HG03378 (cell line): ENCODE measurements at regions not wholly inside any gene's neighbourhood (a gene's known extent, or its start where the extent isn't known, plus 50 kb on each side); places are given as distances from the start of the nearest gene placed in this dataset.

Experiments used
- ATAC-seq: cut with Tn5 transposase; IDR thresholded peaks from one replicate; pipeline ENCODE4 v1.9.1; 2021; ENCODE audit warnings: mild to moderate bottlenecking, moderate library complexity; ENCODE audit not compliant: unreplicated experiment

DNA sequence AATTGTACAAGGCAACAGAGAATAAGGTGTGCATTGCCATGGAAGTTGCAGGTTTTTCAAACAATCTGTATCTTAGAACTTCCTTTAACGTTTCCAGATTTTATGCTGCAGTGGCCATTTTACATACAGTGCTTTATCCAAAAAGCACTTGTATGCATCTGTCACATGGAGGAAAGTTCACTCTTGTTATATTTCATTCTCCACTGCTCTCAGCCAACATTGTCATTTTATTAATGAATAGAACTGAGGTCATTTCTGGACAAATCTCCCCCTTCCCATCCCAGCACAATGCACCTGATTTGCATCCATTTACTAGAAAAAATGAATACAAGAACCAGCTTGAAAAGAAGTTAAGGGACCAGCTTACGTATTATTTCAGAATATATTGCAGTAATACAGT, 342.0 kb downstream of the USP25 start:
- ATAC-seq = no peak

- no peak for ATAC-seq
Measured at GRCh38 chr21:16072221-16072620, 342.4 kb downstream of the USP25 start.

GRCh38 chr21:16072737-16073136, 343.0 kb downstream of the USP25 start:
- no peak for ATAC-seq

DNA sequence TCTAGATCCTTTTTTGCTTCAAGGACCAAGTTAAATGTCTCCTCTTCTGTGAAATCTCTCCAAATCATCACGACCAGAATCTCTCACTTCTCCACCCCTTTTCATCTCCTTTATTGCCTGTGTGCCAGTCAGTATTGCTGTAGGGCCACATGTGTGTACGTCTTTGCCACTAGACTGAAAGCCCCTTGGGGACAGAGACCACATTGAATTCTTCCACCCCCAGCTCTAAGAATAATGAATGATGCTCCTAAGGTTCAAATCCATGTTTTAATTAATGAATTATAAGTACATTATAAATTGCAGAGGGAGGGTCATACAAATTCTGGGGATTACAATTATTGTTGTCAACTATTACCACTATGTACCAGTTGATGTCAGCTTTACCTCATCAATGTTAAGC, 343.8 kb downstream of the USP25 start:
- ATAC-seq = no peak

DNA sequence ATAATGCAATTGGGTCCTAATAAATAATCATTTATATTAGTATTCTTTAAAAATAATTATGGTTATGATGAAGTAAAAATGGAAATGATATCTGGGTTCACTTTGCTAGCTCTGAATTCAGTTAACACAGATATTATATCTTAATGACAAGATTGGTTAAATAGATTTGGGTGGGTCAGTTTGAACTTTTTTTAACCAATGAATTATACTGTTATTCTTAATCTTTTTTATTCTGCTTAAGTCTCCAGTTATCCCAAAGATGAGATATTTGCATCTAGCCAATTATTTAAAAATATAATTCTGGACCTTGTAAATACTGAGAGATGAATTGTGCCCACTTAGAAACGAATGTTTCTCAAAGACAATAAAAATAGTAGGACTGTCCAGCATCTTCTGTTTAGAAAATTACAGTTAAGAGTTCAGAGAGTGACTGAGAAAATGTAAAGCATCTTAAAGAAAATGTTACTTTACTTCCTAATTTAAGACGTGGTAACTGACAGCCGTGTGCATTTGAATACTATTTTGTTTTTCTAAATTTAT, 345.2 kb downstream of the USP25 start:
- ATAC-seq = no peak

DNA sequence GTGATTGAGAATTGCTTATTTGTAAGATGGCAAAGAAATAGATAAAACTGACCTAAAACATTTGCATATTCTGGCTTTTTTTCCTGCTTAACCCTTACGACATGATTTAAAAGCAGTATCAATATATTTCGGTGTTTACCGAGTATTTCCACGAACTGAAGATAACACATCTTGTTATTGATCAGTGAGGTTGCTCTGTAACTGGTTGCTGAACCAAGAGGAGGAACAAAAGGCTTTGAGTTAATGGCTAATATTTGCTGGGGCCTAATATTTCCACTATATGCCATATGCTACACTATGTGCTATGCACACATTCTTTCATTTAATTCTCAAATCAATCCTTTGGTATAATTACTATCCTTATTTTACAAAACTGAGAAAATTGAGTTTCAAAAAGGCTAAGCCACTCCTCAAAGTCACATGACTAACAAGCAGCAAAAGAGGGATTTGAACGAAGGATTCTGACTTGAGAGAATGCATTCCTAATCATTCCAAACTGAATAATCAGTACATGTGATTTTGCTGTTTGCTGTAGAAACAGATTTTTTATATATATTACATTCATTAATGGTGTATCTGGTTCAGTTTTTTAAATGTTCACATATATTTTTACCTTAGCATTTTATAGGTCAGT, 346.0 kb downstream of the USP25 start:
- ATAC-seq = no peak

GRCh38 chr21:16076465-16076864, 346.7 kb downstream of the USP25 start:
- no peak for ATAC-seq

DNA sequence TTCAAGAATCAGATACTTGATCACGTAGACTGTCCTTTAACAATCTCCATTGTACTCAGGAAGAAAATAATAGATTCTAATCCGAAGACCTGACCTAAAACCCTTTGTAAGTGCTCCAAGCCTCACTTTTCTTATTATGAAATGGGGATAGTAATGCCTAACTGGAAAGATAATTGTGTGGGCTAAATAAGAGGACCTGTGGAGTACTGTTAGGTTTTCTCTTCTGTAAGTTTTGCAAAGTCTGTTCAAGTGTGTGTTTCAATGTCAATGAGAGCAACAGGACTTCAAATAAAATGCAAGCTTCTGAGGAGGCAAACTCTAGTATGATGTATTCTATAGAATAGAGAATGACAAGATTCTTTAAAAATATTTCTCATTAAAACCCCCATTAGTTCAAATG, 348.6 kb downstream of the USP25 start:
- ATAC-seq = no peak

DNA sequence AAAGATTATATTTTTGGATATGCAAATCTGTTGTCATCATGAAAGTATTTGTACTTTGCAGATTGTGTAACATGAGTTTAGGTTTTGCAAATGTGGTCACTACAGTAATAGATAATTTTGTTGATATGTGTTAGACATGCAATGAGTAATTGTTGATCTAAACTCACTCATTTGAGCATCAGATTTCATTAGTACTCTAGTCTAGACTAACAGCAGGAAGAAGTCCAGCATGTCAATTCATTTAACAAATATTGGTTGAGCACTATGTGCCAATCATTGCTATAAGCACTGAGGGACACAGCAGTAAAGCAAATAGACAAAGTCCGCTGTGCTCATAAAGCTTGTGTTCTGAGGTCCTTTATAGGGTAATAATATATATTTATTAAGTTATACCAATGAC, 350.0 kb downstream of the USP25 start:
- ATAC-seq = no peak

DNA sequence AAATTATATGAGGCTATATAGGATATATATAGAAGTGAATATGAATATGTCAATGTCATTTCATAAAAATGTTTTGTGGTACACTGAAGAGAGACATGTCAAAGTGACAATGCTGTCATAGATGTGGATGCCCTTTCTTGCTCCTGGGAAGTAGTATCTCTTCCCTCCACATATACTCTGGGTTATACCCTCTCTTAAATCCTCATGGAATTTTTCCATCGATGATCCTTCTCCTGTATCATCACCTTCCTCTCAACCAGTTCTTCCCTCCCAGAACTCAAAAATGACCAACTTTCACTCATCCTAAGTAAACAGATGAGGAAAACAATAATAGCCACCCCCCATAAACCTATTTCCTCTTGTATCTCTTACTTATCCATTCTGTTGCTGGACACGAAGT, 351.5 kb downstream of the USP25 start:
- no peak for ATAC-seq

DNA sequence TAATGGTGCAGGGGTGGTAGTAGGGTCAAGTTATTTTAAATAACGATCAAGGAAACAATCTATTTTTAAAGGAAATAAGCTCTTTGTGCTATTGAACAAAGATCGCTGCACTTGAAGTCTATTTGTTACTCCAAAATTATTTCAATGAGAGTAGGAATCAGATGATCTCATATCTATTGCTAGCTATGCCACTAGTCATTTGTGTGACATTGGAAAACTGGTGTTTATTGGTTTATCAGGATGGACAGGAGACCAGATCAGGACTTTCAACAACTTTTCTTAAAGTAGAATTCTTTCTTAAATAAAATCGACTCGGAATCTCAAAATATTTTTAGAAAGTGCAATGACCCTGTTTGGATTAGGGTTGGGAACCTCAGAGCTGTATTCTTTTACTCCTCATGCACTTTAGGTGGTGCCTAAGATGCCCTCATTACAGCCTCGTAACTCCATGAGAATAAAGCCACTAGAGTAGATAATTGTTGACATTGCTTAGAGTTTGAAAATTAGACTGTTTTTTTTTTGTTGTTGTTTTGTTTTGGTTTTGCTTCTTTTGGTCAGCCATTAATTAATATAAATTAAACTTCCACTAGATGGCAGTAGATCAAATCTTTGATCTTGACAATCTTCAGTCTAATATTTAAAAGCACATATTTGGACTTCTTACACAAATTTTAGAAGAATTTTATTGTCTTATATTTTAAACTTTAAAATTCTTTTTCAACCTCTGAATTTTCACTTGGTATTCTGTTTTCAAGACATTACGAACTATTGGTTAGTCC, 352.4 kb downstream of the USP25 start:
- ATAC-seq = peak; percentile 71

- ATAC-seq = no peak
Measured at GRCh38 chr21:16084776-16085364, 355.1 kb downstream of the USP25 start.

GRCh38 chr21:16085421-16085820, 355.6 kb downstream of the USP25 start:
- ATAC-seq = no peak

- no peak for ATAC-seq
Measured at GRCh38 chr21:16086121-16086520, 356.3 kb downstream of the USP25 start.

DNA sequence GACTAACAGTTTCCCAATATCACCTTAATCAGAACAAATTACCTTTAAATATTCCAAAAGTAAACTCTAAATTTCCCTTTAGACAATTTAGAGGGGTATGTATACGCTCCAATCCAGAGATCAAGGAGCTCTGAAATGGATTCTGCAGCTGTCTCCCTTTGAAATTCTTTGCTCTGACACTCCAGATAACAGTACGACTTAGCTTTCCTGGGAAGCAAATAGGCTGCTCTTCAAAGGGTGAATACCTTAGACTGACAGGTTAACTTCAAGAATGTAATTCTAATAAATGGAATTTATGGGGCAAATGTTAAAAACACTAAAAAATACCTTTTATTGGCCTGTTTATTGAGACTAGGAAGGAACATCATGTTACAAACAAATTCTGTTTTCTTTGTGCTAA, 357.2 kb downstream of the USP25 start:
- no peak for ATAC-seq

- ATAC-seq = no peak
Measured at GRCh38 chr21:16087523-16087922, 357.7 kb downstream of the USP25 start.

- no peak for ATAC-seq
Measured at GRCh38 chr21:16088056-16088455, 358.3 kb downstream of the USP25 start.

GRCh38 chr21:16095005-16095404, 365.2 kb downstream of the USP25 start:
- no peak for ATAC-seq

- no peak for ATAC-seq
Measured at GRCh38 chr21:16096988-16097387, 367.2 kb downstream of the USP25 start.

- ATAC-seq = no peak
Measured at GRCh38 chr21:16102113-16102512, 372.3 kb downstream of the USP25 start.

GRCh38 chr21:16108561-16109075, 378.8 kb downstream of the USP25 start:
- no peak for ATAC-seq
